HUDEP-2 (cell line): ENCODE measurements at regions not wholly inside any gene's neighbourhood (a gene's known extent, or its start where the extent isn't known, plus 50 kb on each side); places are given as distances from the start of the nearest gene placed in this dataset.

Experiments
- DNase-seq, 76 experiments: peaks; one replicate each; lab custom pipeline; 2025; ENCODE audit not compliant: unreplicated experiment in 76 of 76; lab: John Stamatoyannopoulos, UW

- no peak for DNase-seq
Measured at GRCh38 chr7:153415632-153416031, 636.6 kb upstream of the DPP6 start.

- DNase-seq: no peak
Measured at GRCh38 chr7:153422291-153423209, 629.6 kb upstream of the DPP6 start.

- DNase-seq: no peak
Measured at GRCh38 chr7:153423210-153423590, 629.0 kb upstream of the DPP6 start.

GRCh38 chr7:153430931-153431330 is 621.3 kb upstream of the DPP6 start:
- no peak for DNase-seq

GRCh38 chr7:153432063-153432462 is 620.1 kb upstream of the DPP6 start:
- DNase-seq: no peak

- no peak for DNase-seq
Measured at GRCh38 chr7:153433223-153433622, 619.0 kb upstream of the DPP6 start.

- DNase-seq: no peak
Measured at GRCh38 chr7:153440715-153441114, 611.5 kb upstream of the DPP6 start.

- DNase-seq: no peak
Measured at GRCh38 chr7:153443032-153443701, 609.0 kb upstream of the DPP6 start.

- DNase-seq: no peak
Measured at GRCh38 chr7:153444641-153445040, 607.6 kb upstream of the DPP6 start.

- no peak for DNase-seq
Measured at GRCh38 chr7:153445641-153446040, 606.6 kb upstream of the DPP6 start.

- no peak for DNase-seq
Measured at GRCh38 chr7:153446490-153446889, 605.7 kb upstream of the DPP6 start.

GRCh38 chr7:153447011-153447410 is 605.2 kb upstream of the DPP6 start:
- no peak for DNase-seq

GRCh38 chr7:153452661-153453060 is 599.5 kb upstream of the DPP6 start:
- no peak for DNase-seq

GRCh38 chr7:153454306-153454705 is 597.9 kb upstream of the DPP6 start:
- no peak for DNase-seq

- DNase-seq: no peak
Measured at GRCh38 chr7:153457746-153458145, 594.5 kb upstream of the DPP6 start.

- peak in 4 of 76 experiments; percentile 5 to 54 (median 22) for DNase-seq
Measured at GRCh38 chr7:153470004-153470671, 582.1 kb upstream of the DPP6 start.

GRCh38 chr7:153472516-153472915 is 579.7 kb upstream of the DPP6 start:
- DNase-seq: no peak

GRCh38 chr7:153473185-153473584 is 579.0 kb upstream of the DPP6 start:
- no peak for DNase-seq

- no peak for DNase-seq
Measured at GRCh38 chr7:153475239-153475638, 577.0 kb upstream of the DPP6 start.

GRCh38 chr7:153476166-153476565 is 576.0 kb upstream of the DPP6 start:
- DNase-seq: no peak

- no peak for DNase-seq
Measured at GRCh38 chr7:153496257-153496656, 555.9 kb upstream of the DPP6 start.
